HG02623 (cell line): ENCODE measurements at regions not wholly inside any gene's neighbourhood (a gene's known extent, or its start where the extent isn't known, plus 50 kb on each side); places are given as distances from the start of the nearest gene placed in this dataset.

ENCODE experiments used
- ATAC-seq: cut with Tn5 transposase; IDR thresholded peaks from one replicate; pipeline ENCODE4 v1.9.1; 2021; ENCODE audit warnings: moderate library complexity; ENCODE audit not compliant: unreplicated experiment

DNA sequence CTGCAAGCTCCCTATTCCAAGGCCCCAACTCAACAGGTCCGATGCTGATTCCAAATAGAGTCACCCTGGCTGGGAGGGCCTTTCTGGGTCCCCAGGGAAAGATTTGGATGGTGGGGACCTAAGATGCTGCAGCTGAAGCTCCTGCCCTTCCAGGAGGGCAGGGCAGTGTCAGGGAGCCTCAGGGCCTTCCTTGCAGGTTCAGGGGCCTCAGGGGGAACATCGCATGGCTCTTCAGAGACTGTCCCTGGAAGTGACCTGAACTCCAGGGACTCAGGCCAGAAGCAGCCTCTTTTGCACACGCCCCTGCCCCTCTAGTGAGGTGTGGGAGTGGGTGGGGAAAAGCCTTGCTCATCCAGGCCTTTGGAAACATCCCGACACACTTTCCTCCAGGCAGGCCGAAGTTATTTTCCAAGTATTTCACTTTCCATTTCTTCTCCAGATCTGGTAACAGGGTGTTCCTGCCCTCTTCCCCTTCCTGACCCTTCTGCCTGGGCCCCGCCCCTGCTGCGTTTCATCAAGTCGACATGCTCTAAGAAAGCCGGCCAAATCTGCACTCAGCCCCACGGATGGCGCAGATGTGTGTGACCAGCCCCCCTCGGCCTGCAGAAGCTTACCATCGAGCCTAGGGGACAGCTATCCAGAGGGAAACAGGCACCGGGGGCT, 159.5 kb downstream of the FGF18 start:
- no peak for ATAC-seq

GRCh38 chr5:171579976-171580411, 160.5 kb downstream of the FGF18 start:
- no peak for ATAC-seq

DNA sequence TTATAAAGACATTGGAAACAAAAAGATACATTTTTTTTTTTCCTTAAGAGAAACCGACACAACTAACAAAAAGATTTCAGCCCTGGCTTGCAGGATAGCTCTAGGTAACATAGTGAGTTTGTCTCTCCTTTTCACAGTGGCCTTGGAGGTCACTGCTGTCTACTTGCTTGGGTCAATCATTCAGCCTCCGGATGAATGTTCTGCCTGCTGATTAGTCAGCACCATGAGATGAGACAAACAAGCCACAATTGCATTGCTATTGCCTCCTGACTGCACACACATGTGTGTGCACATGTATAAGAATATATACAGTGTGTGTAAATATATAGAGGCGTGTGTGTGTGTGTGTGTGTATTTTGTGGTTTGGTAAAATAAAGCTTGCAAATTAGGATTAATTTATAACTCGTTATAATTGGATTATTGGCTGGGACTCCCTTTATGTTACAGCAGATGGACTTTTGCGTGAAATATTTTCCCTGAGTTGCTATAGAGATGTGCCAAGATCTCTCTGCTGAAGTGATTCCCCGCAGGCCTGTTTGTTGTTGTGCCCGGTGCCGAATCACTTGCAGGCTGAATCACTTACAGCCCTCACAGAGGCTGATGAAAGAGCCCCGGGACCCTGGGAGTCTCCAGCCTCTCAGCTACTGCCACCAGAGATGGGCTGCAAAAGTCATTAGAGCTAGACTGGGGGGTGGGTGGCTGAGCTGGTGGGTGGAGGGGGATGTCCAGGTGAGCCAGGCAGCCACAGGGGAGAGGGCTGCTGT, 161.2 kb downstream of the FGF18 start:
- no peak for ATAC-seq

DNA sequence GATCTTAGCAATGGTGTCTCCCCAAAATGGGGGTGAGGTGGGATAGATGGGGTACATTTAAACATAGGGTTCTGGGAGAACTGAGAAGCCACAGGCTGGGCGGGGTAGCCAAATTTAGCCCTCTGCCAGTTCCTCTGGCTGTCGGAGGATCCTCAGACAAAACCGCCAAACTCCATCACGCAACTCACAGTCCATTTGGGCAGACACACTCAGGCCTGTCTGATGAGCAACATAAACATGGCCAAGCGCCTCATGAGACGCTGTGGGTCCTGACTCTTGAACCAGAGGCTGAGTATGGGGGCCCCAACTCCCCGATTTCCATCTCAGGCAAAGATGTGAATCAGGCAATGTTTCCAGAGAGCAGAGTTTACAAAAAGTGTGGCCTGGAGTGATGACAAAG, 162.3 kb downstream of the FGF18 start:
- ATAC-seq, result no peak

GRCh38 chr5:171582849-171583248, 163.4 kb downstream of the FGF18 start:
- ATAC-seq, result no peak

GRCh38 chr5:171585981-171586380, 166.5 kb downstream of the FGF18 start:
- no peak for ATAC-seq

GRCh38 chr5:171586436-171586835, 167.0 kb downstream of the FGF18 start:
- ATAC-seq, result no peak

DNA sequence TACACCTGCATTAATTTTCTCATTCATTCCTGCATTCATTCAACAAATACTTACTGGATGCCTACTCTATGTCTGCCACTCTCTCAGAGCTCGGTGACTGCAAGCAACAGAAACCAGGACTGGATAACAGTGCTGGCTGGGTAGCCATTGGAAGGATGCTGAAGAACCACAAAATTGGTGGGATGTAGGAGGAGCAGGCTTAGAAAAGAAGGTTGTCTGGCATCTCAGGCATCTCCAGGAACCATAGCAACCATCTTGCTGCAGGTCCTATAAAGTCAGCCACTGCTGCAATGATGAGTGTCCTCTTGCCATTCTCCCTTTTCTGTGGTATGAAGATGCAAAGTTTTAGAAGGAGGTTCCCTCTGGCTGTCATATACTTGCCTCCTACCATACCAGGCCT, 168.6 kb downstream of the FGF18 start:
- ATAC-seq, result no peak

GRCh38 chr5:171588790-171589189, 169.3 kb downstream of the FGF18 start:
- no peak for ATAC-seq

DNA sequence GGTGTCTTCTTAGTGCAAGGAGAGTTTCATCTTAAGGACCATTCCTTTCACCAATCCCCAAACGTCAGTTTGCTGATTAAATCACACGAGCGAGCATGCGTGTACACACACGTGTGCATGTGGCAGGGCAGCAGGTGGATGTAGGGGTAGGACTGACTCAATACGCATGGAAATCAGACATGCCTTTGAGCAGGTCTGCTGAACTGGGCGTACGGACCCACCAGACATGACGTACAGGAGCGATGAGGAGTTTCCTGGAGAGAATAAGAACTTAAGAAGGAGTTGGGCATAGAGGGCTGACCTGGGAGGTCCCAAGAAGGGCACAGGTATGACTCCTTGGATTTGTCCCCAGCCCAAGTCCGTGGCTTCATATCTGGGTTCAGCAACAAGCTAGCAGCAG, 170.0 kb downstream of the FGF18 start:
- ATAC-seq, result no peak

DNA sequence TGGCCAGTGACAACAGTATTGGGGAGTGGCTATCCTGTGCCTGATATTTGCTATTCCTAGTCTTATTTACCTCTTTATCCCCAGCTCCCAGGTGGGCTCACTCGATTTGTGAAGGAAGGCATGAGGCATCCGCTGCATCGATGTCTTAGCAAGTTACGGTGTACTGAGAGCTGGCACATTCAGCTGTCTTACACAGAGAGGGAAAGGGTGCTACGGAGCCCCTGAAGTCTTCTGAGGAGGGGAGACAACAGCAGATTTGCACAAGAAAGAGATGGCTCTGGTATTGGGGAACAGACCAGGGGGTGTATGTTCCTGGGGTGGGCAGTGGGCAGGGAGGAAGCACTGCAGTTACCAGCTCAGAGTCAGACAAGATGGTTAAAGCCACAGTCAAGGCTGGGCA, 172.6 kb downstream of the FGF18 start:
- ATAC-seq, result no peak

DNA sequence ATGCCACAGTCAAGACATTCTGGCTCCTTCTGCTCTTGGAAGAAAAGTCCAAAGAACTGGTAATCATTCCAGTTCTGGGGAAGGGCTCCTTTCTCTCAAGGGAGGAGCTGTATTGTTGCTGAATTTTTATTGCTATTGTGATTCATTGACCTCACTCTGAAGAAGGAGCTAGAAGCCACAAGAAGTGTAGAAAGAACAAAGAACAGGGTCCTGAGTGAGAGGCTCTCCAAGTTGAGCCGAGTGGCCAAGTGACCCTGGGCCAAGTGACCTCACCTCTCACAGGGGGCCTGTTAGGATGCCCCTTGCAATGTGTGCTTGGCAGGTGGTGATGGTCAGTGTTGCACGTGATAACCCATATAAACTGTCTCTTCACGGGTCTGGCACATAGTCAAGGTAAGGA, 173.3 kb downstream of the FGF18 start:
- ATAC-seq, result no peak

DNA sequence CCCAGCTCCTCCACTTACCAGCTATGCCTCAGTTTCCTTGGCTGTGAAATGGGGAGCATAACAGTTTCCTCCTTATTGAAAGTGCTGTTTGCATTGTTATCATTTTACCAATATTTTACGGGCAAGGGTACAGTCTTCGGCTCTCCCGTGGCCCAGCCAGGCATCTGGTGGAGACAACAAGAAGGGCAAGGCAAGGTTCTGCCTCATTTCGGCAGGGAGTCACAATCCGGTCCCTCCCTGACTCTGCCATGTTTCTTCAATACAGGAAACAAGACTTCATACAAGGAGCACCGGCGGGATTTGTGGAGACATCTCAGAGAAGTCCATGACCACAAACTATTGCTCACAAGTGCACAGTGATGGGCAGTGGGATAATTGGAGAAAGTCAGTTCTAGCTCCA, 174.0 kb downstream of the FGF18 start:
- ATAC-seq, result no peak

- no peak for ATAC-seq
Observed at GRCh38 chr5:171593976-171594375, 174.5 kb downstream of the FGF18 start.

- ATAC-seq, result no peak
Observed at GRCh38 chr5:171595401-171595800, 176.0 kb downstream of the FGF18 start.

- no peak for ATAC-seq
Observed at GRCh38 chr5:171595801-171596231, 176.4 kb downstream of the FGF18 start.

- ATAC-seq, result no peak
Observed at GRCh38 chr5:171596391-171596878, 177.0 kb downstream of the FGF18 start.

DNA sequence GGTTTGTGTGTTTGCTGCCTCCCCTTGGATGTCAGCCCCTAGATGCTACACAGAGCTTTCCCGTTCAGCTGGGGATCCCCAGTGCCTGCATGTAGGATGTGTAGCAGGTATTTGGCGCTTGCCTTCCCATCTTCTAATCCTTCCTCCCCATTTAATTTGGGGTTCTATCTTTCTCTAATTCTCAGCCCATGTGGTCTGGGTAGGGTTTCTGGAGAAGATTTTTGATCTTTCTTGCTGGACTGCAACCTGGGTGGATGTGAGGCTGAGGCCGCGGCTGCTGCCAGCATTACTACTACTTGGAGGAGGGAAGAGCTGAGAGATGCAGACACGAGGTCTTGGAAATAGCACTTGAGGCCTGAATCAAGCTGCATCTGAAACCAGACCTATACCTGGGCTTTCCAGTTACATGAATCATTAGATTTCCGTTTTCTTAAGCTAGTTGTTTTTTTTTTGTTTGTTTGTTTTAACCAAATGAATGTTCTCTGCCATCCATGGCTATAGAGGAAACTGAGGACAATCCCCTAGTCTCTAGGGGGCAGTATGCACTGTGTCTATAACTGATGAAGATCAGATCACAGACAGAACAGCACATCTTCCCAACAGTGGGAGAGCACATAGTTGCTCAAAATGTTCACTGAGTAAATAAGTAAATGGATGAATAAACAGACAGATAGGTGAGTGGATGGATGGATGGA, 178.6 kb downstream of the FGF18 start:
- ATAC-seq, result no peak

DNA sequence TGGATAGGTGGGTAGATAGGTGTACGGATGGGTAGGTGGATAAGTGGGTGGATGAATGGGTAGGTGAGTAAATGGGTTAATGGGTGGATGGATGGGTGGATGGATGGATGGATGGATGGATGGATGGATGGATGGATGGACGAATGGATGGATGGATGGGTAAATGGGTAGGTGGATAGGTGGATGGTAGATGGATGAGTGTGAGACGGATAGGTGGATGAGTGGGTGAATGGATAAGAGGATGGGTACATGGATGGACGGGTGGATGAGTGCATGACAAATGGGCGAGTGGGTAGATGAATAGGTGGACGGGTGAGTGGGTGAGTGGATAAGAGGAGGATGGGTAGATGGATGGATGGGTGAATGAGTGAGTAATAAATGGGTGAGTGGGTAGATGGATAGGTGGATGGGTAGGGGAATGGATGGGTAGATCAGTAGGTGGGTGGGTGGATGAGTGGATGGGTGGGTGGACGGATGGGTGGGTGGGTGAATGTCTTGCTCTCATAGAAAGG, 179.2 kb downstream of the FGF18 start:
- no peak for ATAC-seq

GRCh38 chr5:171599411-171599810, 180.0 kb downstream of the FGF18 start:
- ATAC-seq, result no peak

GRCh38 chr5:171599957-171600612, 180.6 kb downstream of the FGF18 start:
- ATAC-seq, result no peak
